HG03159 (cell line): ENCODE measurements at regions not wholly inside any gene's neighbourhood (a gene's known extent, or its start where the extent isn't known, plus 50 kb on each side); places are given as distances from the start of the nearest gene placed in this dataset.

Source experiments
- ATAC-seq: cut with Tn5 transposase; IDR thresholded peaks from one replicate; pipeline ENCODE4 v1.9.1; 2021; ENCODE audit warnings: mild to moderate bottlenecking, moderate library complexity; ENCODE audit not compliant: unreplicated experiment

DNA sequence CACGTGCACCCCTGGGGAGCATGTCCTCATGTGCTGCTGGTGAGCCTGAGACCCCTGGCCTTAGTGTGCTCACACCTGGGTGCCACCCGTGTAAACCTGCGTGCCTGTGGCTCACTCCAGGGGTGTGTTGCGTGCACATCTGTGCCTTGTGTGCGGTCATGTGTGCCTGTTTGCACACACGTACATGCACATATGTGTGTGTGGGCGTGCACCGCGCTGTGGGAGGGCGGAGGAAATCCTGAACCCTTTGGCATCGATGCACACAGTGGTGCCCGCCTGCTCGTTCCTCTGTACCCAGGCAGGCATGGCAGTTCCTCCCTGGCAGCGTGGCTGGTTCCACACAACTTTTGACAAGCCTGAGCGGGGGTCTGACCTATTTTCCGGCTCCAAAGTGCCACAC is 1181.9 kb downstream of the BRD1 start:
- ATAC-seq: no peak

GRCh38 chr22:48644997-48645396 is 1182.7 kb downstream of the BRD1 start:
- ATAC-seq: no peak

- no peak for ATAC-seq
Observed at GRCh38 chr22:48644108-48644507, 1183.6 kb downstream of the BRD1 start.

- ATAC-seq: no peak
Observed at GRCh38 chr22:48643066-48643731, 1184.5 kb downstream of the BRD1 start.

DNA sequence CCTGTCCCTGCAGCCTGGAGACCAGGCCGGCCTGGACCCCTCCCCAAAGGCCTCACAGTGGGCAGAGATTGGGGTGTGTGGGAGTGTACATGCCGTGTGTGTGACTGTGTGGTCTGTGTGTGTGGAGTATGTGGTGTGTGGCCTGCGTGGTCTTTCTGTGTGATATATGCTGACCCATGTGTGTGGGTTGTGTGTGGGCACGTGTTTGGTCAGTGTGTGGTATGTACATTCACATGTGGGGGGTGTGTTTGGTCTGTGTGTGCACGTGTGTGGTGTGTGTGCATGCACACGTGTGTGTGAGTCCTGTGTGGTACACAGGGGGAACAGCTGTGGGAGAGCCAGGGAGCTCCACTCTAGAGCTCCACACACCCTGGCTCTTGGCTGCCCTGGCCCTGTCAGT is 1185.1 kb downstream of the BRD1 start:
- no peak for ATAC-seq

DNA sequence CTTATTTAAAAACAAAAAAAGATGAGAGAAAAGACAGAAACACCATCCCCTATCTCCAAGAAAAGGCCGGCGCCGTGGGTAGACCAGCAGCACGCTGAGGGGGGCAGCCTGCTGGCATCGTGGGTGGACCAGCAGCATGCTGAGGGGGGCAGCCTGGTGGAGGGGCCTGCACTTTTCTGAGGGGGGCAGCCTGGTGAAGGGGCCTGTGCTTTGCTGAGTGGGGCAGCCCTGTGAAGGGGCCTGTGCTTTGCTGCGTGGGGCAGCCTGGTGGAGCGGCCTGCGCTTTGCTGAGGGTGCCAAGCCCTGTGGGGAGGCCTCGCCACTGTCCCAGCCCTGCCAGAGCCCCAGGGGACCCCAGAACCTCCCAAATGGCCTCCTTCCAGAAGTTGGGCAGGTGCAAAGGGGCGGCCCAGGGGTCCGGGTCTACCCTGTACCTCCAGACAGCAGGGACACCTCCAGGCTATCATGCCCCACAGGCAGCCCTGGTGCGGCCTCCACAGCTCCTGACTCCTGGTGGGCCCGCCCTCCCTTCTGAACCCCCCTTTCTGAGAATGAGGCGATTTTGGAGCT is 1185.7 kb downstream of the BRD1 start:
- no peak for ATAC-seq

DNA sequence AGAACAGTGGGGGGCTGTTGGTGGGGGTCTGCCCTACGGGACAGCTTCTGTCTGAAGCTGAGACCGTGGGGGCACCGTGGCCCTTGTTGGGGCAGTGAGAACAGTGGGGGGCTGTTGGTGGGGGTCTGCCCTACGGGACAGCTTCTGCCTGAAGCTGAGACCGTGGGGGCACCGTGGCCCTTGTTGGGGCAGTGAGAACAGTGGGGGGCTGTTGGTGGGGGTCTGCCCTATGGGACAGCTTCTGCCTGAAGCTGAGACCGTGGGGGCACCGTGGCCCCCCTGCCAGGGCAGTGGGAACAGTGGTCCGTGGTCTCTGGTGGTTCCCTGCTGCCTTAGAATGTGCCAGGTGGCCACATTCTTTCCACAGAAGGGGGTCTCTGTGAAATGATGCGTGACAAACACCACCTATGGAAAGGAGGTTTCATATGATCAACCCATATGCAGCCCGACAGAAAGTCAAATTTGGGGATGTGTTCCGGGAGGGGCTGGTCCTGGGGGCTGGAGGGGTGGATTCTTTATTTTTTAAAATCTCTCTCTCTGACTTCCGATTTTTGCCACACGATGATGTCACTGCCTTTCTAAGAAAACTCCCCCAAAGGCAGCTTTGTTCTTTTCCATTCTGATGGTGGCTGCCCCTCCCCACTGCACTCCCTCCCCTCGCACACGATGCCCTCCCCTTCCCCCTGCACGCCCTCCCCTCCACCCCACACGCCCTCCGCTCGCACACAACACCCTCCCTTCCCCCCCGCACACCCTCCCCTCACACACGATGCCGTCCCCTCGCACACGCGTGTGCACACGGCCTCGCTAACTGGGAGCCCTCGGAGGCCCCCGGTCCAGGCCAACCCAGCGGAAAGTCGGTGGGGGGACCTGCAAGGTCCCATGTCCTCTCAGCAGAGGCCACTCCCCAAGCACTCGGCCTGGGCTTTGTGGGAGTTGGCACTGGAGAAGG is 1186.5 kb downstream of the BRD1 start:
- ATAC-seq: no peak

GRCh38 chr22:48639896-48640748 is 1187.6 kb downstream of the BRD1 start:
- ATAC-seq: no peak

- no peak for ATAC-seq
Observed at GRCh38 chr22:48639021-48639795, 1188.5 kb downstream of the BRD1 start.

DNA sequence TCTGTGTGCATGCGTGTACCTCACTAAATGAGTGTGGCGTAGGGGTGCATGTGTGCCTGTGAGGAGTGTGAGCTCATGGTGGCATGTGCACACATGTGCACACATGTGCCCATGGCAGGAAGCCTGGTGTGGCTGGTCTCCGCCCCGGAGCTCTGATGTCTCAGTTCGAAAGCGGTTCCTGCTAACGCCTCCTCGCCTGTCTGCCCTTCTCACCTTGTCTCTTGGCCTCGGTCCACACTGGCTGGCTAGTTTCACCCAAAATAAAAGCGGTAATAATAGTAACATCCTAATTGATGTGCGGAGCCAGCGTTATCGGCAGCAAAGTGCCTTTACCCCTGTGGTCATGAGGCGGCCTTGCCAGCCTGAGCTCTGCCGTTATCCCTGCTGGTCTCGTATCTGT is 1190.4 kb downstream of the BRD1 start:
- no peak for ATAC-seq

GRCh38 chr22:48636746-48637145 is 1190.9 kb downstream of the BRD1 start:
- ATAC-seq: no peak

- ATAC-seq: no peak
Observed at GRCh38 chr22:48635816-48636215, 1191.9 kb downstream of the BRD1 start.

DNA sequence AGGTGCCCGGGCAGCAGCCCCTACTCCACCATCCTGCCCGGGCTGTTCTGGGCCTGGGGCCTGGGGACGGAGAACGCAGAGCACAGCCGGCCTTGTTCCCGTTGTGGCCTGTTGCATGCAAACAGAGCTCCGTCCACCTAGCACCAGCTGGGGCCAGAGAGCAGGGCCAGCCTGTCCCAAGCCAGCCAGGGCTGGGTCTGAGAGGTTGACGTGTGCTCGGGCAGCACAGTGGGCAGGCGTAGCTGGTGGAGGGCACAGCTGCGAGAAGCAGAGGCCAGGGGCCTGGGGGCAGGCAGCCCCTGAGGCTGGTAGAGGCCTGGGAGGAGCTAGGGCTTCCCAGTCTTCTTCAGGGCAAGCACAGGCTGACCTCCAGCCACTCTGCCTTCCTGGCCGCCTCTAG is 1192.6 kb downstream of the BRD1 start:
- no peak for ATAC-seq

- ATAC-seq: no peak
Observed at GRCh38 chr22:48633996-48634836, 1193.5 kb downstream of the BRD1 start.

- no peak for ATAC-seq
Observed at GRCh38 chr22:48632646-48633246, 1194.9 kb downstream of the BRD1 start.

- ATAC-seq: no peak
Observed at GRCh38 chr22:48631288-48631863, 1196.3 kb downstream of the BRD1 start.

DNA sequence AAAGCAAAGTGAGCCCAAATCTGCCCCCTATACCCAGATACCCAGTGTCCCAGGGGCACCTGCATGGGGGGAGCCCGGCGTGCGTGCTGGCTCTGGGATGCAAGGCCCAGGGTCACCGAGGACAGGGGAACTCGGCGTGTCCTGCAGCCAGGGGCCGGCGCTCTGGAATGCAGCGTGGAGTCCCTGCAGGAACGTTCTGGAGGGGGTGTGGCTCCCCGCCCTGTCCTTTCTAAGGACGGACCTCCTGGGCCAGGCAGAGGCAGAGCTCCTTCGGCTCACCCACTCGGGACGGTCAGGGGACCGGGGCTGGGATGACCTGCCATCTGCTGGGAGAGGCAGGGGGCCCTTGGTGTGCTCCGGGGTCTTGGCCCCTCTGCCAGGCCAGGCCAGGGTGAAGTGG is 1196.8 kb downstream of the BRD1 start:
- ATAC-seq: no peak

GRCh38 chr22:48630433-48630754 is 1197.3 kb downstream of the BRD1 start:
- ATAC-seq: no peak
